HEK293 (cell line): ENCODE measurements at regions not wholly inside any gene's neighbourhood (a gene's known extent, or its start where the extent isn't known, plus 50 kb on each side); places are given as distances from the start of the nearest gene placed in this dataset.

Source experiments
- CTCF ChIA-PET: fragments of 350-600 bp; formaldehyde crosslinking; extraction: SDS; loops from one replicate; lab custom pipeline; 2021; ENCODE audit warnings: antibody characterized with exemption; lab: Yijun Ruan, JAX
- POLR2A ChIA-PET: fragments of 300-600 bp; formaldehyde crosslinking; extraction: SDS; loops from one replicate; lab custom pipeline; 2020; ENCODE audit warnings: antibody characterized with exemption, inconsistent platforms; lab: Yijun Ruan, JAX
- H3K27ac ChIP-seq: fragments of 200-500 bp; sonication (Bioruptor generic); 2 replicates; pipeline ENCODE4 v1.5.1; 2014; ENCODE audit warnings: low read depth, low read length, control low read depth, inconsistent platforms; ENCODE audit errors: extremely low read depth
- H3K36me3 ChIP-seq, 2 experiments: fragments of 200-500 bp in 1 of 2; sonication (Bioruptor generic) in 1 of 2; 1 replicate in 1 of 2; 2 replicates in 1 of 2; pipeline ENCODE4 v1.5.1; 2014 to 2017; ENCODE audit warnings: inconsistent platforms in 2 of 2, low read length in 2 of 2; ENCODE audit not compliant: control insufficient read depth in 2 of 2, insufficient read depth in 1 of 2
- H3K4me1 ChIP-seq: fragments of 200-500 bp; sonication (Bioruptor generic); 2 replicates; pipeline ENCODE4 v1.5.1; 2014; ENCODE audit warnings: mild to moderate bottlenecking, low read length, inconsistent platforms; ENCODE audit not compliant: control insufficient read depth, insufficient read depth
- H3K4me3 ChIP-seq: 2 replicates; pipeline ENCODE4 v1.5.1; 2011; ENCODE audit warnings: low read depth, mild to moderate bottlenecking, control low read depth, low read length, moderate library complexity
- H3K9me3 ChIP-seq: fragments of 200-500 bp; sonication (Bioruptor generic); 2 replicates; pipeline ENCODE4 v1.5.1; 2014; ENCODE audit warnings: low read depth, low read length, inconsistent platforms; ENCODE audit not compliant: control insufficient read depth, insufficient read depth
- CTCF ChIP-seq: fragments of 450-650 bp; formaldehyde crosslinking; IDR thresholded peaks from 2 replicates; pipeline ENCODE4 v1.5.1; 2016; ENCODE audit warnings: missing biosample characterization, missing genetic modification characterization
- GLIS2 ChIP-seq: fragments of 450-650 bp; formaldehyde crosslinking; IDR thresholded peaks from 2 replicates; pipeline ENCODE4 v1.5.1; 2016; ENCODE audit warnings: missing biosample characterization, missing genetic modification characterization
- HOXA7 ChIP-seq: sonication (generic); formaldehyde crosslinking; IDR thresholded peaks from 2 replicates; pipeline ENCODE4 v1.8.1; 2022; ENCODE audit warnings: missing genetic modification reagents, borderline replicate concordance
- KLF8 ChIP-seq: fragments of 450-650 bp; formaldehyde crosslinking; IDR thresholded peaks from 2 replicates; pipeline ENCODE4 v1.5.1; 2016; ENCODE audit warnings: missing biosample characterization, missing genetic modification characterization
- RBAK ChIP-seq: fragments of 450-650 bp; formaldehyde crosslinking; IDR thresholded peaks from 2 replicates; pipeline ENCODE4 v1.5.1; 2016; ENCODE audit warnings: missing biosample characterization, missing genetic modification characterization
- SALL2 ChIP-seq: fragments of 450-650 bp; formaldehyde crosslinking; IDR thresholded peaks from 2 replicates; pipeline ENCODE4 v1.5.0; 2017; ENCODE audit warnings: missing biosample characterization, mild to moderate bottlenecking, missing genetic modification characterization, borderline replicate concordance
- SP2 ChIP-seq: fragments of 450-650 bp; formaldehyde crosslinking; IDR thresholded peaks from 2 replicates; pipeline ENCODE4 v1.5.1; 2016; ENCODE audit warnings: missing biosample characterization, missing genetic modification characterization
- SP3 ChIP-seq: fragments of 450-650 bp; formaldehyde crosslinking; IDR thresholded peaks from 2 replicates; pipeline ENCODE4 v1.5.1; 2016; ENCODE audit warnings: missing biosample characterization, missing genetic modification characterization
- ZBTB11 ChIP-seq: fragments of 450-650 bp; formaldehyde crosslinking; conservative IDR thresholded peaks from 2 replicates; pipeline ENCODE4 v1.5.1; 2016; ENCODE audit warnings: low read depth, missing biosample characterization, missing genetic modification characterization
- ZBTB48 ChIP-seq: fragments of 450-650 bp; formaldehyde crosslinking; IDR thresholded peaks from 2 replicates; pipeline ENCODE4 v1.5.1; 2016; ENCODE audit warnings: missing biosample characterization, missing genetic modification characterization
- ZBTB8A ChIP-seq: fragments of 450-650 bp; formaldehyde crosslinking; IDR thresholded peaks from 2 replicates; pipeline ENCODE4 v1.5.1; 2016; ENCODE audit warnings: missing biosample characterization, missing genetic modification characterization
- ZFP41 ChIP-seq: fragments of 450-650 bp; formaldehyde crosslinking; IDR thresholded peaks from 2 replicates; pipeline ENCODE4 v1.5.1; 2016; ENCODE audit warnings: missing biosample characterization, missing genetic modification characterization, borderline replicate concordance
- ZNF114 ChIP-seq: fragments of 450-650 bp; formaldehyde crosslinking; IDR thresholded peaks from 2 replicates; pipeline ENCODE4 v1.5.0; 2017; ENCODE audit warnings: missing biosample characterization, missing genetic modification characterization
- ZNF16 ChIP-seq: fragments of 450-650 bp; formaldehyde crosslinking; IDR thresholded peaks from 2 replicates; pipeline ENCODE4 v1.5.1; 2016; ENCODE audit warnings: low read depth, missing biosample characterization, missing genetic modification characterization
- ZNF423 ChIP-seq: fragments of 450-650 bp; formaldehyde crosslinking; IDR thresholded peaks from 2 replicates; pipeline ENCODE4 v1.5.1; 2016; ENCODE audit warnings: missing biosample characterization, missing genetic modification characterization
- ZNF473 ChIP-seq: fragments of 450-650 bp; formaldehyde crosslinking; IDR thresholded peaks from 2 replicates; pipeline ENCODE4 v1.5.1; 2017; ENCODE audit warnings: missing biosample characterization, missing genetic modification characterization
- ZNF561 ChIP-seq: fragments of 450-650 bp; IDR thresholded peaks from 2 replicates; pipeline ENCODE4 v1.5.1; 2018; ENCODE audit warnings: missing biosample characterization, missing genetic modification characterization, borderline replicate concordance
- ZNF571 ChIP-seq: fragments of 450-650 bp; formaldehyde crosslinking; IDR thresholded peaks from 2 replicates; pipeline ENCODE4 v1.5.0; 2017; ENCODE audit warnings: missing biosample characterization, missing genetic modification characterization
- ZNF585B ChIP-seq: fragments of 450-650 bp; formaldehyde crosslinking; IDR thresholded peaks from 2 replicates; pipeline ENCODE4 v1.5.1; 2016; ENCODE audit warnings: missing biosample characterization, missing genetic modification characterization
- ZNF596 ChIP-seq: fragments of 450-650 bp; IDR thresholded peaks from 2 replicates; pipeline ENCODE4 v1.5.0; 2018; ENCODE audit warnings: missing biosample characterization, mild to moderate bottlenecking, missing genetic modification characterization, moderate library complexity
- ZNF600 ChIP-seq: fragments of 450-650 bp; formaldehyde crosslinking; IDR thresholded peaks from 2 replicates; pipeline ENCODE4 v1.5.1; 2016; ENCODE audit warnings: missing biosample characterization, missing genetic modification characterization
- ZNF660 ChIP-seq: fragments of 450-650 bp; IDR thresholded peaks from 2 replicates; pipeline ENCODE4 v1.5.1; 2018; ENCODE audit warnings: missing biosample characterization, mild to moderate bottlenecking, missing genetic modification characterization
- ZNF677 ChIP-seq: fragments of 450-650 bp; IDR thresholded peaks from 2 replicates; pipeline ENCODE4 v1.5.0; 2018; ENCODE audit warnings: missing biosample characterization, mild to moderate bottlenecking, missing genetic modification characterization, moderate library complexity
- ZNF777 ChIP-seq: fragments of 450-650 bp; formaldehyde crosslinking; IDR thresholded peaks from 2 replicates; pipeline ENCODE4 v1.5.1; 2017; ENCODE audit warnings: missing biosample characterization, missing genetic modification characterization, borderline replicate concordance
- ZNF792 ChIP-seq: fragments of 450-650 bp; formaldehyde crosslinking; IDR thresholded peaks from 2 replicates; pipeline ENCODE4 v1.5.1; 2016; ENCODE audit warnings: missing biosample characterization, missing genetic modification characterization
- ZNF843 ChIP-seq: fragments of 450-650 bp; formaldehyde crosslinking; IDR thresholded peaks from 2 replicates; pipeline ENCODE4 v1.5.1; 2016; ENCODE audit warnings: missing biosample characterization, missing genetic modification characterization
- TF ChIP-seq, protein P1 (sequence below): fragments of 450-650 bp; formaldehyde crosslinking; IDR thresholded peaks from 2 replicates; pipeline ENCODE4 v1.5.1; 2017; ENCODE audit warnings: missing biosample characterization, missing genetic modification characterization

DNA sequence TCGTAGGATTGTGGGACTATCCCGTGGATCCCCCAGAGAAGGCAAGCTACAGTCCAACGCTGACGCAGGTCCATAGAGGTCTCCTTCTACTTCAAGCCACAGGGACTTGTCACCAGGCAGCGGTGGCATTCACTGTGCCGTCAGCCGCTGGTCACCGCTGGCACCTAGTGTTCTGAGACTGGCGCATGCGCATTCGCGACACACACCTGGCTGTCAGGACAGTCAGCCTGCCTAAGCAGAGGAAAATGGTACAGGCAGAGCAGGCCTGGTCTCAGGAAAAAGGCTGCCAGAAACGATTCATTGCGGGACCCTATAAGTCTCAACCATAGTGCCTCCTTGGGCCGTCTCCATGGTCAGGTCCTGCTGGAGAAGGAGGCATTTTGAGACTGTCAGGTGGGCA lies 138.0 kb upstream of the WSB1 start:
- POLR2A ChIA-PET, result no interaction called here
- CTCF ChIA-PET, result no interaction called here
- Histone ChIP-seq H3K4me3 (no peak overlapping the region), H3K36me3 (no peaks in the 10 kb centered on the region), H3K4me1 (no peaks in the 10 kb centered on the region), H3K9me3 (no peaks in the 10 kb centered on the region), H3K27ac (no peak overlapping the region)
- TF ChIP-seq, protein P1, sequence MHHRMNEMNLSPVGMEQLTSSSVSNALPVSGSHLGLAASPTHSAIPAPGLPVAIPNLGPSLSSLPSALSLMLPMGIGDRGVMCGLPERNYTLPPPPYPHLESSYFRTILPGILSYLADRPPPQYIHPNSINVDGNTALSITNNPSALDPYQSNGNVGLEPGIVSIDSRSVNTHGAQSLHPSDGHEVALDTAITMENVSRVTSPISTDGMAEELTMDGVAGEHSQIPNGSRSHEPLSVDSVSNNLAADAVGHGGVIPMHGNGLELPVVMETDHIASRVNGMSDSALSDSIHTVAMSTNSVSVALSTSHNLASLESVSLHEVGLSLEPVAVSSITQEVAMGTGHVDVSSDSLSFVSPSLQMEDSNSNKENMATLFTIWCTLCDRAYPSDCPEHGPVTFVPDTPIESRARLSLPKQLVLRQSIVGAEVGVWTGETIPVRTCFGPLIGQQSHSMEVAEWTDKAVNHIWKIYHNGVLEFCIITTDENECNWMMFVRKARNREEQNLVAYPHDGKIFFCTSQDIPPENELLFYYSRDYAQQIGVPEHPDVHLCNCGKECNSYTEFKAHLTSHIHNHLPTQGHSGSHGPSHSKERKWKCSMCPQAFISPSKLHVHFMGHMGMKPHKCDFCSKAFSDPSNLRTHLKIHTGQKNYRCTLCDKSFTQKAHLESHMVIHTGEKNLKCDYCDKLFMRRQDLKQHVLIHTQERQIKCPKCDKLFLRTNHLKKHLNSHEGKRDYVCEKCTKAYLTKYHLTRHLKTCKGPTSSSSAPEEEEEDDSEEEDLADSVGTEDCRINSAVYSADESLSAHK (tag by site-specific recombination), result no peak
- TF ChIP-seq ZBTB11 (tag by site-specific recombination) (no peak), ZFP41 (tag by site-specific recombination) (no peak), KLF8 (tag by site-specific recombination) (no peak), ZNF423 (tag by site-specific recombination) (no peak), ZNF596 (tag by site-specific recombination) (no peak), ZNF792 (no peak), ZNF16 (tag by site-specific recombination) (no peak), ZNF777 (no peak), ZNF114 (tag by site-specific recombination) (no peak), SALL2 (tag by site-specific recombination) (no peak), ZBTB48 (tag by site-specific recombination) (no peak), ZNF600 (tag by site-specific recombination) (no peak), CTCF (tag by site-specific recombination) (no peak), ZNF843 (no peak), ZNF677 (no peak), ZBTB8A (no peak), GLIS2 (no peak), RBAK (tag by site-specific recombination) (no peak), SP2 (tag by site-specific recombination) (no peak)

DNA sequence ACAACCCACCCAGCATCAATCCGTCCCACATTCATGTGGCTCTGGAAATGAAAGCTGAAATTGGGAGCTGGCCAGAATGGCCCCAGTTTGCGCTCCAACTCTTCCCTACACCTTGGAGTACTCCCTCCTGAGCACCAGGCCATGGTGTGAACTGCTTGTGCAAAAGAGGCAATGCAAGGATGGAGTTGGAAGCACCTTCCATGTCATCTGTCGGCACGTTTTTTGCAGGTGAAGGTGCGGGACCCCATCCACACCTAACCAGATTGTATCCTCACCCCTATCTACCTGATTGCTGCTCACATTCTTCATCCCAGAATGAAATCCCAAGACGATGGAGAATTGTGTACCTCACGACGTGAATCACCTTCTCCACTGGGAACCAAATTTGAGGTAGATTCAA lies 136.6 kb upstream of the WSB1 start:
- CTCF ChIA-PET, result no interaction called here
- Histone ChIP-seq H3K4me1 (no peaks in the 10 kb centered on the region), H3K9me3 (no peaks in the 10 kb centered on the region), H3K4me3 (no peak overlapping the region), H3K36me3 (no peaks in the 10 kb centered on the region), H3K27ac (no peak overlapping the region)
- TF ChIP-seq ZNF660 (tag by site-specific recombination) (no peak), ZNF585B (tag by site-specific recombination) (no peak), SP3 (tag by site-specific recombination) (no peak), HOXA7 (CRISPR knock-in tag) (no peak), ZNF473 (tag by site-specific recombination) (no peak), ZNF571 (tag by site-specific recombination) (no peak), ZNF561 (tag by site-specific recombination) (no peak), ZNF677 (no peak)
- TF ChIP-seq, all 188 proteins: peak for 0
- POLR2A ChIA-PET, result no interaction called here
